HG03571 (cell line): ENCODE measurements at regions not wholly inside any gene's neighbourhood (a gene's known extent, or its start where the extent isn't known, plus 50 kb on each side); places are given as distances from the start of the nearest gene placed in this dataset.
"Not testable (repeated sequence)": the region's sequence is repeated elsewhere in the genome, so short reads cannot be mapped to it uniquely, and the experiment has no call there.

Source experiments
- ATAC-seq: cut with Tn5 transposase; IDR thresholded peaks from one replicate; pipeline ENCODE4 v1.9.1; 2021; ENCODE audit not compliant: unreplicated experiment

GRCh38 chr3:104437891-104438290, 928.8 kb upstream of the ALCAM start:
- no peak for ATAC-seq

GRCh38 chr3:104438706-104439105, 928.0 kb upstream of the ALCAM start:
- ATAC-seq: no peak

GRCh38 chr3:104445252-104445919, 921.3 kb upstream of the ALCAM start:
- not testable (repeated sequence) for ATAC-seq

- ATAC-seq: no peak
Observed at GRCh38 chr3:104447681-104448080, 919.0 kb upstream of the ALCAM start.

- no peak for ATAC-seq
Observed at GRCh38 chr3:104452697-104453096, 914.0 kb upstream of the ALCAM start.

- peak; percentile 50 for ATAC-seq
Observed at GRCh38 chr3:104458657-104459056, 908.1 kb upstream of the ALCAM start.

- ATAC-seq: peak; percentile 51
Observed at GRCh38 chr3:104460477-104461406, 906.0 kb upstream of the ALCAM start.

GRCh38 chr3:104461431-104461830, 905.3 kb upstream of the ALCAM start:
- ATAC-seq: no peak

- no peak for ATAC-seq
Observed at GRCh38 chr3:104472221-104472620, 894.5 kb upstream of the ALCAM start.

- ATAC-seq: no peak
Observed at GRCh38 chr3:104474011-104474410, 892.7 kb upstream of the ALCAM start.

- ATAC-seq: no peak
Observed at GRCh38 chr3:104503022-104503421, 863.7 kb upstream of the ALCAM start.

GRCh38 chr3:104510131-104510849, 856.4 kb upstream of the ALCAM start:
- ATAC-seq: no peak

- no peak for ATAC-seq
Observed at GRCh38 chr3:104514371-104514770, 852.3 kb upstream of the ALCAM start.

GRCh38 chr3:104514776-104515175, 851.9 kb upstream of the ALCAM start:
- ATAC-seq: no peak

- ATAC-seq: peak; percentile 48
Observed at GRCh38 chr3:104519068-104519467, 847.6 kb upstream of the ALCAM start.

- ATAC-seq: no peak
Observed at GRCh38 chr3:104519468-104520227, 847.1 kb upstream of the ALCAM start.

GRCh38 chr3:104520228-104520655, 846.5 kb upstream of the ALCAM start:
- no peak for ATAC-seq

- peak; percentile 64 for ATAC-seq
Observed at GRCh38 chr3:104521606-104522336, 844.9 kb upstream of the ALCAM start.

GRCh38 chr3:104523136-104523535, 843.6 kb upstream of the ALCAM start:
- peak; percentile 15 for ATAC-seq

GRCh38 chr3:104526901-104527401, 839.8 kb upstream of the ALCAM start:
- ATAC-seq: peak; percentile 83
